Neural crest cell (in vitro differentiated cells): ENCODE measurements at regions not wholly inside any gene's neighbourhood (a gene's known extent, or its start where the extent isn't known, plus 50 kb on each side); places are given as distances from the start of the nearest gene placed in this dataset.

Experiments
- DNase-seq: peaks from one replicate; pipeline ENCODE4 v3.0.0; 2021; ENCODE audit warnings: low read depth, mixed read lengths, low spot score
- H3K27ac Mint-ChIP-seq: one replicate; pipeline ENCODE4 v1.8.0; 2021; ENCODE audit warnings: mild to moderate bottlenecking, mixed read lengths; ENCODE audit not compliant: unreplicated experiment
- H3K27me3 Mint-ChIP-seq: 2 replicates; pipeline ENCODE4 v1.8.0; 2021; ENCODE audit warnings: low read depth, mild to moderate bottlenecking, mixed read lengths
- H3K36me3 Mint-ChIP-seq: 2 replicates; pipeline ENCODE4 v1.8.0; 2021; ENCODE audit warnings: low read depth, mild to moderate bottlenecking, mixed read lengths
- H3K4me1 Mint-ChIP-seq: 2 replicates; pipeline ENCODE4 v1.8.0; 2021; ENCODE audit warnings: mixed read lengths
- H3K4me3 Mint-ChIP-seq: one replicate; pipeline ENCODE4 v1.8.0; 2021; ENCODE audit warnings: mild to moderate bottlenecking, mixed read lengths
- H3K9me3 Mint-ChIP-seq: 2 replicates; pipeline ENCODE4 v1.8.0; 2021; ENCODE audit warnings: mixed read lengths
- TF ChIP-seq, protein P1 (sequence below): fragments of 200-600 bp; sonication (generic); conservative IDR thresholded peaks from 2 replicates; pipeline ENCODE4 v1.5.0; 2021; ENCODE audit warnings: antibody characterized with exemption, mild to moderate bottlenecking

DNA sequence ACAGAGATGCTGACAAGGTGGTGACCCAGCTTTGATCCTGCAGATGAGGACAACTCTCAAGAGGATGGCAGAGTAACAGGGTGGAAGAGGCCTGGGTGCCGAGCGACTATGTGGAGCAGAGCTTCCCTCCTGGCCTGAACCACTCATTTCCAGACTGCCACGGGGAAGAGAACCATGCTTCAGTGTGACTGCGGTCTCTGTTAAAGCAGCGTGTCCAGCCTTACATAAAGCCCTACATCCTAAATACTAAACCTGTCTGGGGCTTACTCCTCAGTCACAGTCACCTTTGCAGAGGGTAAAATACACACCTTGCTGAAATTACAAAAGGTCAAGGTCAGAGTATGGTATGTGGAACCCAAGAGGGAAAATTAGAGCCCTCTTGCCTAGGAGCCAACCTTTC, 312.9 kb downstream of the CDC5L start:
- Mint-ChIP-seq H3K4me1 (peaks cover 16% of the 10 kb centered on the region), H3K36me3 (no peaks in the 10 kb centered on the region), H3K27ac (no peak overlapping the region), H3K27me3 (no peaks in the 10 kb centered on the region), H3K9me3 (peaks cover 3% of the 10 kb centered on the region), H3K4me3 (no peak overlapping the region)
- TF ChIP-seq, protein P1, sequence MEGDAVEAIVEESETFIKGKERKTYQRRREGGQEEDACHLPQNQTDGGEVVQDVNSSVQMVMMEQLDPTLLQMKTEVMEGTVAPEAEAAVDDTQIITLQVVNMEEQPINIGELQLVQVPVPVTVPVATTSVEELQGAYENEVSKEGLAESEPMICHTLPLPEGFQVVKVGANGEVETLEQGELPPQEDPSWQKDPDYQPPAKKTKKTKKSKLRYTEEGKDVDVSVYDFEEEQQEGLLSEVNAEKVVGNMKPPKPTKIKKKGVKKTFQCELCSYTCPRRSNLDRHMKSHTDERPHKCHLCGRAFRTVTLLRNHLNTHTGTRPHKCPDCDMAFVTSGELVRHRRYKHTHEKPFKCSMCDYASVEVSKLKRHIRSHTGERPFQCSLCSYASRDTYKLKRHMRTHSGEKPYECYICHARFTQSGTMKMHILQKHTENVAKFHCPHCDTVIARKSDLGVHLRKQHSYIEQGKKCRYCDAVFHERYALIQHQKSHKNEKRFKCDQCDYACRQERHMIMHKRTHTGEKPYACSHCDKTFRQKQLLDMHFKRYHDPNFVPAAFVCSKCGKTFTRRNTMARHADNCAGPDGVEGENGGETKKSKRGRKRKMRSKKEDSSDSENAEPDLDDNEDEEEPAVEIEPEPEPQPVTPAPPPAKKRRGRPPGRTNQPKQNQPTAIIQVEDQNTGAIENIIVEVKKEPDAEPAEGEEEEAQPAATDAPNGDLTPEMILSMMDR = no peak
- DNase-seq = no peak

DNA sequence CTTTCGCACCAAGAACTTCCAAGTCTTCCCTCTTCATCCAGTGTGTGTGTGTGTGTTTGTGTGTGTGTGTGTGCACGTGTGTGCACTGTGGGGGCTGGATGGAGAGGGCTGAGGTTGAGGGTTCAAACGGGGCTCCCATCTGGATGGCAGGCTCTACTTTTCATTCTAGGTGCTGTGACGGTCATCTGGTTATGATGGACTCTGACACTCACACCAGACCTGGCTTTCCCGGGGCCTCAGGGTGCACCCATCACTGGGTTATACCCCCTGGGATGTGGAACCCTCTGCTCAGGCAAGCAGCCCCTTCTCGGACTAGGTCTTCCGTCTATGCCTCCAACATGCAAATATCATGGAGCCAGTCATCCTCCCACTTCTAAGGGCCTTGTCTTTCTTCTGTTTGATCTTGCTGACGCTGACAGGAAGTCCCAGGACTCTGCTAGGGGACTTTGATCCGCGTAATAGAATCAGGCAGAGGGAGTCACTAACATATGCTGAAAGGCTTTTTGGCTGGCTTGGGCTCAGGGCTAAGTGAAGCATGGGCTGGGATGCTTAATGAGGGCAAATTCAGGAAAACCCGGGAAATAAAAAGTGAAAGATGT, 313.6 kb downstream of the CDC5L start:
- Mint-ChIP-seq H3K9me3 (peaks cover 3% of the 10 kb centered on the region), H3K27me3 (no peaks in the 10 kb centered on the region), H3K36me3 (no peaks in the 10 kb centered on the region), H3K27ac (no peak overlapping the region), H3K4me3 (no peak overlapping the region), H3K4me1 (peaks cover 16% of the 10 kb centered on the region)
- no peak for DNase-seq
- TF ChIP-seq, protein P1 = no peak

DNA sequence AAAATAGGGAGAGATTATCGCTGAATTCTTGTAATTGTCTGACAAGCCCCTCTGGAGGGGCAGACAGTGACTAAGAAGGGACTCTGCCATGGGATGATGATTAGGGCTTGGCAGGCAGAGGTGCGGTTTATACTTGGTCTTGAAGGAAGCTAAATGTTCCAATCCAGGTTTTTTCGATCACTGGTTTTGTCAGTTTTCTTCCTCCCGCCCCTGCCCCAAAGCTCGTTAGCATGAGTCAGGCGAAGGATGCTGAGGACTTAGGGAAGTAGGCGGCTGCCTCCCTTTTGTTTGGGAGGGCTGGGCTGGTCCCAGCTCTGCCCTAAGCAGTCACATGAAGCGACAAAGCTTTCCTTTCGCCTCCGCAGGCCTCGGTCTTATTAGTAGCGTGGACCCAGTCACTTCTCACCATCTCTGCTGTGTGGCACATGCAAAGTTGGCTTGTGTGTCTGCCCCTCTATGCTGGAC, 314.2 kb downstream of the CDC5L start:
- H3K4me3 Mint-ChIP-seq = no peak overlapping the region
- no peaks in the 10 kb centered on the region for H3K27me3 Mint-ChIP-seq
- H3K4me1 Mint-ChIP-seq = peaks cover 16% of the 10 kb centered on the region
- H3K36me3 Mint-ChIP-seq = no peaks in the 10 kb centered on the region
- H3K9me3 Mint-ChIP-seq = peaks cover 3% of the 10 kb centered on the region
- TF ChIP-seq, protein P1 = no peak
- H3K27ac Mint-ChIP-seq = no peak overlapping the region
- no peak for DNase-seq

DNA sequence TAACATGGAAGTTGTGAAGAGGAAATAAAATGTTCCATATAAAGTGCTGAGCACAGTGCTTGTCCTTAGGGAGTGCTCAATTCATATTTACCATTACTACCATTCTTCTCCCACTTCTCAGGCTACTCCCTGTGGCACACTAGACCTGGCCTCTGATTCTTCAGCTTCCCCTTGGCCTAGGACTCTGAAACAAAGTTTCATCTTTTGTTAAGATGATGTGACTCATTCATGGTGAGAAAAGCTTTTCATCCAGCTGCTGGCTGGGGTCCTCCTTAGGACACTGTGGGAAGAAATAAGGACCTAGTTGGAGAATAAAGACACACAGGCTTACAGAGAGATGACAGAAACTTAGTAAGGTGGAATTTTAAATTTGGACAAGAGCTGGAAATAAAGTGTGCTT, 314.8 kb downstream of the CDC5L start:
- TF ChIP-seq, protein P1 = no peak
- peaks cover 3% of the 10 kb centered on the region for H3K9me3 Mint-ChIP-seq
- no peak for DNase-seq
- no peak overlapping the region for H3K4me3 Mint-ChIP-seq
- peak overlapping the region; percentile 3 for H3K27ac Mint-ChIP-seq
- H3K4me1 Mint-ChIP-seq = peaks cover 16% of the 10 kb centered on the region
- no peaks in the 10 kb centered on the region for H3K27me3 Mint-ChIP-seq
- no peaks in the 10 kb centered on the region for H3K36me3 Mint-ChIP-seq

DNA sequence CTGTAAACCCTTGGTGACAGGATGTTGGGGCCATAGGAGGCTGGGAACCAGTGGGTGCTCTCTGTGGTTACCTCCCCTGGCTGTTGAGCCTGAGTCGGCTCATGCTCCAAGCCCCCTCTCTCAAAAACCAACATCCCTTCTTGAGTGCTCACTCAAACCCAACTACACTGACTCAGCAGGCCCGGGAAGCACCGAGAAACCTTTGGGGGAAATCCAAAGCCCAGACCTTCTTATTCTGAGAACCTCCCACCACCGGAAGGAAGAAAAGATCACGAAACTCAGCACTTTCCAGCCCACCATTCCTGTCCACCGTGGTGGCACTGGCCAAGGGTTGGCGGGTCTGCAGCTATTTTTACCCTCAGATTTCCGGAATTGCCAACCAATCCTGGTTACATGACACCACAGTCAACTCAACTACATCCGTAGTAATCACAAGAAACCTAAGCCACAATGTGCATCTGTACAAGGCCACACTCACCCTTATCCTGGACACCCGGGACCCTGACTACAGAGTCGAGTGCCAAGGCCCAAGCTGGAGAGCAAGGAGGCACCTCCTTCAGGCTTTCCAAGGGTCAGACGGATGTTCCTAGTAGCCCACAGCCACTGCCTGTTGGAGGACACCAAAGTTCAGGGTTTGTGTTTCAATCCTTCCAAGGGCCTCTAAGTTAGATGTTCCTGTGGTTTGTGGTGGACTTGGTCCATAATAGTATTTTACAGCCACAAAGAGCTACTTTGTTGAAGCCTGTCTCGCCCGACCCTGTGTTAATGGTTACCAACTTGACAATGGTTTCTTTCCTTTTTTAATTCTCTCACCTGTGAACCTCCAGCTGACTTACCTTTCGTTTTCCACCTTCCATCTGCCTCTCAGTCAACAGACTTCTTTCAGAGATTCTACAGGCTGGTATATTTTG, 317.0 kb downstream of the CDC5L start:
- Mint-ChIP-seq H3K9me3 (peaks cover 5% of the 10 kb centered on the region), H3K27me3 (no peaks in the 10 kb centered on the region), H3K4me3 (no peak overlapping the region), H3K36me3 (no peaks in the 10 kb centered on the region), H3K4me1 (peaks cover 16% of the 10 kb centered on the region), H3K27ac (peak overlapping the region; percentile 5)
- TF ChIP-seq, protein P1 = no peak
- DNase-seq = no peak
